Fibroblast of lung (primary cell): ENCODE measurements at regions not wholly inside any gene's neighbourhood (a gene's known extent, or its start where the extent isn't known, plus 50 kb on each side); places are given as distances from the start of the nearest gene placed in this dataset.

Experiments used
- EZH2 ChIP-seq: IDR thresholded peaks from 2 replicates; pipeline ENCODE4 v1.5.1; 2012; ENCODE audit warnings: low read length, control low read depth, mild to moderate bottlenecking; ENCODE audit errors: missing control alignments
- TF ChIP-seq, protein P1 (sequence below), 2 donors: IDR thresholded peaks in 1 of 2; conservative IDR thresholded peaks in 1 of 2; 1 replicate in 1 of 2; 2 replicates in 1 of 2; pipeline ENCODE4 v1.5.1; 2011 to 2012; ENCODE audit warnings: low read length in 2 of 2, control low read depth in 1 of 2, inconsistent platforms in 1 of 2, low read depth in 1 of 2, mild to moderate bottlenecking in 1 of 2

DNA sequence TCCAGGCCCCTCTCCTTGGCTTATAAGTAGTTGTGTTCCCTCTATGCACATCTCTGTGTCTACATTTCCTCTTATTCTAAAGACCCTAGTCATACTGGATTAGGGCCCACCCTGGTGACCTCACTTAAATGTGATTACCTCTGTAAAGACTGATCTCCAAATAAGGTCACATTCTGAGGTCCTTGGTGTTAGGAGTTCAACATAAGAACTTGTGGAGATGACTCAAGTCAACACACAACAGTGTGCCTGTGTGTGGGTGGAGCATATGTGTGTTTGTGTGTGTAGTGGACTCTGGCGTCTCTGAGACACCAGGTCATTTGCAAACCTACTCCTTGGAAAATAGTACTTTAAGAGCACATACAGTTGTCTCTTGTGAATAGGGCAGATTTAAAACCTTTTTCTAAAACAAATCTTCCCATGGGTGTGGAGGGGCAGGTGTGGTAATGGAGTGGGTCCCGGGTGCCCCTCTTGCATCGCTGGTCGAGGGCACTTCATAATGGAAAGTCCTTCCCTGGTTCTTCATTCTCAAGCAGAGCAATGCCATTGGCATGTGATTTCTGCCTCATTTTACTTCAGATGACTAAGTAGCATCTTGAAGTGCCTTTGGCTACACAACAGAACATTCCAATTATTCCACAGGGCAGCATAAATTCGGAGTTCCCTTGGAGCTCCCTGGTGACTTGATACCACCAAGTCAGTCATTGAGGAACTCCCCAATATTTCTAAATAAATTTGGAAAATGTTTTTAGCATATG is 84.4 kb downstream of the C9orf152 start:
- TF ChIP-seq EZH2: no peak
- TF ChIP-seq, protein P1, sequence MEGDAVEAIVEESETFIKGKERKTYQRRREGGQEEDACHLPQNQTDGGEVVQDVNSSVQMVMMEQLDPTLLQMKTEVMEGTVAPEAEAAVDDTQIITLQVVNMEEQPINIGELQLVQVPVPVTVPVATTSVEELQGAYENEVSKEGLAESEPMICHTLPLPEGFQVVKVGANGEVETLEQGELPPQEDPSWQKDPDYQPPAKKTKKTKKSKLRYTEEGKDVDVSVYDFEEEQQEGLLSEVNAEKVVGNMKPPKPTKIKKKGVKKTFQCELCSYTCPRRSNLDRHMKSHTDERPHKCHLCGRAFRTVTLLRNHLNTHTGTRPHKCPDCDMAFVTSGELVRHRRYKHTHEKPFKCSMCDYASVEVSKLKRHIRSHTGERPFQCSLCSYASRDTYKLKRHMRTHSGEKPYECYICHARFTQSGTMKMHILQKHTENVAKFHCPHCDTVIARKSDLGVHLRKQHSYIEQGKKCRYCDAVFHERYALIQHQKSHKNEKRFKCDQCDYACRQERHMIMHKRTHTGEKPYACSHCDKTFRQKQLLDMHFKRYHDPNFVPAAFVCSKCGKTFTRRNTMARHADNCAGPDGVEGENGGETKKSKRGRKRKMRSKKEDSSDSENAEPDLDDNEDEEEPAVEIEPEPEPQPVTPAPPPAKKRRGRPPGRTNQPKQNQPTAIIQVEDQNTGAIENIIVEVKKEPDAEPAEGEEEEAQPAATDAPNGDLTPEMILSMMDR (conservative IDR thresholded peaks at IDR 0.05 in 1 of 2, IDR thresholded peaks at IDR 0.05 in 1 of 2; ENCODE audit: low read depth in 1 of 2, low read length in 2 of 2): no peak
